Activated CD4-positive, alpha-beta memory T cell treated with anti-CD3 and anti-CD28 coated beads for 36 hours (primary cell): ENCODE measurements at regions not wholly inside any gene's neighbourhood (a gene's known extent, or its start where the extent isn't known, plus 50 kb on each side); places are given as distances from the start of the nearest gene placed in this dataset.

Experiments
- CTCF ChIA-PET: fragments of 350-600 bp; sonication (Branson Sonifier 250); formaldehyde crosslinking; loops from one replicate; lab custom pipeline; 2021; ENCODE audit warnings: antibody characterized with exemption, inconsistent platforms; lab: Charles Lee
- POLR2A ChIA-PET: fragments of 350-600 bp; sonication (Branson Sonifier 250); formaldehyde crosslinking; loops from one replicate; lab custom pipeline; 2021; ENCODE audit warnings: antibody characterized with exemption; lab: Charles Lee
- DNase-seq: peaks from one replicate; pipeline ENCODE4 v3.0.0-alpha.2; 2020
- H3K27ac Mint-ChIP-seq: one replicate; pipeline ENCODE4 v1.8.0; 2021; ENCODE audit warnings: mixed read lengths
- H3K27me3 Mint-ChIP-seq: one replicate; pipeline ENCODE4 v1.8.0; 2021; ENCODE audit warnings: mixed read lengths
- H3K36me3 Mint-ChIP-seq: one replicate; pipeline ENCODE4 v1.8.0; 2021; ENCODE audit warnings: mixed read lengths
- H3K4me1 Mint-ChIP-seq: one replicate; pipeline ENCODE4 v1.8.0; 2021; ENCODE audit warnings: low read depth, mixed read lengths
- H3K4me3 Mint-ChIP-seq: one replicate; pipeline ENCODE4 v1.8.0; 2021; ENCODE audit warnings: mild to moderate bottlenecking, mixed read lengths
- H3K9me3 Mint-ChIP-seq: one replicate; pipeline ENCODE4 v1.8.0; 2021; ENCODE audit warnings: mixed read lengths
- intact Hi-C: fragments of 100-400 bp; cut with micrococcal nuclease; formaldehyde crosslinking; loops from one replicate; pipeline ENCODE4 v1.15.1; 2023

DNA sequence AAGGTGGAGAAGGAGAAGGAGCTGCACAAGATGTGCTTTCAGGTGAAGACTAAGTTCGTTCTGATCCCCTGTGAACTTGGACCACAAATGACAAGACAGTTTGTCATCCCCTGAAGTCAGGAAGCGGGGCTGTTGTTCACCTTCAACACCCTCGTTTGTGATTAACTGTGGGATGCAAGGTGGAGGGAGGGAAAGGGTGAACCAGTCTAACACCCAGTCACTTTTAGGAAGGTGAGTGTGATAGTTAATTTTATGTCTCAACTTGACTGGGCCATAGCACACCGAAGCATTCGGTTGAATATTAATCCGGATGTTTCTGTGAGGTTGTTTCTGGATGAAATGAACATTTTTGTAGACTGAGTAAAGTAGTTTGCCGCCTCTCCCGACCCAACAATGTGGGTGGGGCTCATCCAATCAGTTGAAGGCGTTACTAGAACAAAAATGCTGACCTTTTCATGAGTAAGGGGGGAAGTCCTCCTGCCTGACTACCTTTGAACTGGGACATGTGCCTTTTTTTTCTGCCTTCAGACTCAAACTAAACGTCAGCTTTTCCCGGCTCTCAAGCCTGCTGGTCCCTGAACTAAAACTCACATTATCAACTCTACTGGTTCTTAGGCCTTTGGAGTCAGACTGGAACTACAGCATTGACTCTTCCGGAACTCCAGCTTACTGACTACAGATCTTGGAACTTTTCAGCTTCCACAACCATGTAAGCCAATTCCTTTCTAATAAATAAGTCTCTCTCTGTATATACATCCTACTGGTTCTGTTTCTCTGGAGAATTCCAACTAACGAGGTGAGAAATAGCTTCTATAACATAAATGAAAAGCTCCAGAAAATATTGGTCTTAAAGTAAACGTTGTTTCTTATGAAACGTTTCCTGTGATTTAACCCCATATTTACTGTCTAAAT lies 264.0 kb upstream of the SLITRK3 start:
- ChIA-PET CTCF (no interaction called here), POLR2A (no interaction called here)
- Mint-ChIP-seq H3K27ac (no peak overlapping the region), H3K27me3 (no peaks in the 10 kb centered on the region), H3K4me3 (no peak overlapping the region), H3K36me3 (no peaks in the 10 kb centered on the region), H3K4me1 (no peaks in the 10 kb centered on the region), H3K9me3 (peaks cover 14% of the 10 kb centered on the region)
- intact Hi-C loops, result no loop called here
- no peak for DNase-seq

GRCh38 chr3:165459111-165459510 lies 262.9 kb upstream of the SLITRK3 start:
- Mint-ChIP-seq H3K9me3 (peaks cover 16% of the 10 kb centered on the region), H3K4me3 (no peak overlapping the region), H3K27me3 (no peaks in the 10 kb centered on the region), H3K27ac (no peak overlapping the region), H3K36me3 (no peaks in the 10 kb centered on the region), H3K4me1 (no peaks in the 10 kb centered on the region)
- DNase-seq, result no peak
- intact Hi-C loops, result no loop called here
- ChIA-PET POLR2A (no interaction called here), CTCF (no interaction called here)

DNA sequence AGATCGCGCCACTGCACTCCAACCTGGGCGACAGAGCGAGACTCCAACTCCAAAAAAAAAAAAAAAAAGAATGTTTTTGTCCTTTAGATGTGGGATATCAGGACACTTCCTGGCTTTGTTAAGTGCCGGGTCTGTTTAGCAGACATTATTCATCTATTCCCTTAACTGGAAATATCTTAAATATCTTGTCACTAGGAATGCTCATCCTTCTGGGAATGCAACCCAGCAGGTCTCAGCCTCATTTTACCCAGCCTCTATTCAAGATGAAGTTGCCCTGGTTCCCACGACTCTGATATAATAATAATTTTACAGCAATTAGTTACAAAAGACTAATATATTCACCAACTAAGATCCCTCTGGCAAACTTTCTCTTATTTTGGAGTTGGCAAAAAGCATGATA lies 260.9 kb upstream of the SLITRK3 start:
- no peak for DNase-seq
- intact Hi-C loops, result no loop called here
- Mint-ChIP-seq H3K36me3 (no peaks in the 10 kb centered on the region), H3K4me1 (no peaks in the 10 kb centered on the region), H3K9me3 (peaks cover 28% of the 10 kb centered on the region), H3K4me3 (no peak overlapping the region), H3K27me3 (no peaks in the 10 kb centered on the region), H3K27ac (no peak overlapping the region)
- CTCF ChIA-PET, result no interaction called here
- POLR2A ChIA-PET, result no interaction called here

DNA sequence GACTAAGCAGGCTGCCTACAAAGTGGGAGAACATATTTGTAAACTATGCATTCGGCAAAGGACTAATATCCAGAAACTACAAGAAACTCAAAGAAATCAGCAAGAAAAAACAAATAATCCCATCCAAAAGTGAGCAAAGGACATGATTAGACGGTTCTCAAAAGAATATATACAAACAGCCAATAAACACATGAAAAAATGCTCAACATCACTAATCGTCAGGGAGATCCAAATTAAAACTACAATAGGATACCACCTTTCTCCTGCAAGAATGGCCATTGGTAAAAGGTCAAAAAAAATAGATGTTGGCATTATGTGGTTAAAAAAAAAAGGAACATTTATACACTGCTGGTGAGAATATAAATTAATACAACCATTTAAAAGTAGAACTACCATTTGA lies 259.6 kb upstream of the SLITRK3 start:
- no peaks in the 10 kb centered on the region for H3K36me3 Mint-ChIP-seq
- no peaks in the 10 kb centered on the region for H3K4me1 Mint-ChIP-seq
- no peak overlapping the region for H3K4me3 Mint-ChIP-seq

GRCh38 chr3:165455360-165455759 lies 259.2 kb upstream of the SLITRK3 start:
- ChIA-PET POLR2A (no interaction called here), CTCF (no interaction called here)
- no peak overlapping the region for H3K27ac Mint-ChIP-seq
- intact Hi-C loops, result no loop called here
- H3K27me3 Mint-ChIP-seq, result no peaks in the 10 kb centered on the region
- no peaks in the 10 kb centered on the region for H3K36me3 Mint-ChIP-seq
- no peak for DNase-seq
- no peaks in the 10 kb centered on the region for H3K4me1 Mint-ChIP-seq
- H3K9me3 Mint-ChIP-seq, result peaks cover 28% of the 10 kb centered on the region
- no peak overlapping the region for H3K4me3 Mint-ChIP-seq

More for the DNA sequence above, 259.6 kb upstream of the SLITRK3 start:
- ChIA-PET CTCF (no interaction called here), POLR2A (no interaction called here)
- peaks cover 28% of the 10 kb centered on the region for H3K9me3 Mint-ChIP-seq
- intact Hi-C loops, result no loop called here
- H3K27me3 Mint-ChIP-seq, result no peaks in the 10 kb centered on the region
- DNase-seq, result no peak
- H3K27ac Mint-ChIP-seq, result no peak overlapping the region

DNA sequence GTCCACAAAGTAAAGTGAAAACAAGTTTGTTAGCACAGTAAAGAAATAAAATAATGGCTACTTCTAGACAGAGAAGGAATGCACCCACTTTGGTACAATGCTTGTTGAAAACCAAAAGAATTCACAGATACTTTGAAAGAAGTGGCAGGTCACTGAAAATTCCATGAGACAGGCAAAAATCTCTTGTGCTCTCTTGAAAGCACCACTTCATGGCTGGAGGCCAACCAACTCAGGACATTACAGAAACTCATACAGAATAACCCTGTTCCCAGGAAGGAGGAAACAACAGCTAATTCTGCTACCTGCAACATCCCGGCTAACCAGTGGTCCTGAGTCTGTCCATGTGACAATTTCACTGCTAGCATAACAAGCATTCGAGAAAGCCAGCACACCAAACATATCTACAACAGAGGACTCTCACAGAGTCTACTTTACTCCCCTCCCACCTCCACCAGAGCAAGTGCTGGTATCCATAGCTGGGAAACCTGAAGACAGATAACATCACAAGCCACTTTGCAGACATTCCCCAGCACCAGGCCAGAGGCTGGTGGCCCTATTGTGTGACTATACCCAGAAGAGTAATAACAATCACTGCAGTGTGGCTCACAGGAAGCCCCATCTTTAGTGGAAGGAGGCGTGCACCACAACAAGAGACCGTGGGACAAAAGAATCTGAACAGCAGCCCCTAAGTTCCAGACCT lies 255.3 kb upstream of the SLITRK3 start:
- ChIA-PET CTCF (no interaction called here), POLR2A (no interaction called here)
- H3K36me3 Mint-ChIP-seq, result no peaks in the 10 kb centered on the region
- no peaks in the 10 kb centered on the region for H3K4me1 Mint-ChIP-seq
- peaks cover 33% of the 10 kb centered on the region for H3K9me3 Mint-ChIP-seq
- no peak overlapping the region for H3K27ac Mint-ChIP-seq
- H3K4me3 Mint-ChIP-seq, result no peak overlapping the region
- no peak for DNase-seq
- no peaks in the 10 kb centered on the region for H3K27me3 Mint-ChIP-seq
- intact Hi-C loops, result no loop called here

DNA sequence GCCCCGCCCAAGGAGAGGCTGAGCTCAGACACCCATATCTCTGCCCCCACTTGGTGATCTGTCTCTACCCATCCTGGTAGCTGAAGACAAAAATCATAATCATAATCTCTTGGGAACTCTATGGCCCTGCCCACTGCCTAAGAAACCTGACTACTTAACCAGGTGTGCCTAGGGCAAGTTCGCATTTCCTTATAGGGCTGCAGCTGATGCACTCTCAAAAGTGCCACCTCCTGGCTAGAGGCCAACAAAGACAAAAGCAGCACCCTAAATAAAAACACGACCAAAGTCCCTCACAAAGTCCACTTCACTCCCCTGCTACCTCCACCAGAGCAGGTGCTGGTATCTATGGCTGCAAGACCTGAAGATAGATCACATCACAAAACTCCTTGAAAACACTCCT lies 250.4 kb upstream of the SLITRK3 start:
- H3K27ac Mint-ChIP-seq, result no peak overlapping the region
- peaks cover 10% of the 10 kb centered on the region for H3K9me3 Mint-ChIP-seq
- intact Hi-C loops, result no loop called here
- no peak for DNase-seq
- H3K36me3 Mint-ChIP-seq, result no peaks in the 10 kb centered on the region
- H3K4me3 Mint-ChIP-seq, result no peak overlapping the region
- CTCF ChIA-PET, result no interaction called here
- POLR2A ChIA-PET, result no interaction called here
- H3K4me1 Mint-ChIP-seq, result no peaks in the 10 kb centered on the region
- no peaks in the 10 kb centered on the region for H3K27me3 Mint-ChIP-seq

DNA sequence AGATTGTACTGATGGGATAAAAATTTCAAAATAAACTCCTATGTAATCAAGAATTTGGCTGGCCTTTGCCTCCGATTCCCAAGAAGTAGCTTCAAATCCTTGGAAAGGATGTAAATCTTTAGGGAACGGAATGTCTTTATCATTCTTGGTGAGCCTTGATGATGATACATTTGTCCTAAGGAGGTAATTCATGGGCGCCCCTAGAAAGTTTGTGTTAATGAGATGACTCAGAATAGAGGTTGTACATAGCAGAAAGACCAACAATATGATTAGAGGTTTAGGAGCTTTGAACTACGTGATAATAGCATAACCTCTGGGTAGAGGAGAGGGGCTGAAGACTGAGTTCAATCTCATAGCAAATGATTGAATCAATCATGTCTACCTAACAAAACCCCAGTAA lies 248.6 kb upstream of the SLITRK3 start:
- H3K4me1 Mint-ChIP-seq, result no peaks in the 10 kb centered on the region
- intact Hi-C loops, result no loop called here
- no peaks in the 10 kb centered on the region for H3K27me3 Mint-ChIP-seq
- POLR2A ChIA-PET, result no interaction called here
- no peak overlapping the region for H3K4me3 Mint-ChIP-seq
- H3K27ac Mint-ChIP-seq, result no peak overlapping the region
- no peaks in the 10 kb centered on the region for H3K36me3 Mint-ChIP-seq
- peaks cover 10% of the 10 kb centered on the region for H3K9me3 Mint-ChIP-seq
- CTCF ChIA-PET, result no interaction called here
- no peak for DNase-seq

DNA sequence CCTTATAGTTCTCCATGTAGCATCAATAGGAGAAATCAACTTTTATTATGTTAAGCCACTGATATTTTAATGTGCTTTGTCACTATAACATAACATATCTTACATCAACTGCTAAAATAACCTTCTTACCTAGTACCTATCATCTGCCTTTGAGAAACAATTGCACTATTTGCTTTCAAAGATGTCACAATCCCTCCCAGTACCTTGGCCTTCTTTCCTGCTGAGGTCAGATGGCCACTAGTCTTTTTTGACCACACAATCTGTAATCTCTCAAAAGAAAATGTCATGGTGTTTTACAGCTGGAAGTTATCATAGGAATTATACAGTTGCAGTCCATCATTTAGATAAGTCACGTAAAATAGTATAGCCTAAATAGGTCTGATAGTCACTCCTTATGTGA lies 247.5 kb upstream of the SLITRK3 start:
- no peak for DNase-seq
- Mint-ChIP-seq H3K9me3 (peaks cover 10% of the 10 kb centered on the region), H3K36me3 (no peaks in the 10 kb centered on the region), H3K27ac (no peak overlapping the region), H3K27me3 (no peaks in the 10 kb centered on the region), H3K4me1 (no peaks in the 10 kb centered on the region), H3K4me3 (no peak overlapping the region)
- intact Hi-C loops, result no loop called here
- ChIA-PET POLR2A (no interaction called here), CTCF (interaction anchor here (0.7 kb wide), 1 partner anchor 401 kb away, joined by 3 read pairs; no protein-coding TSS in a partner anchor)

DNA sequence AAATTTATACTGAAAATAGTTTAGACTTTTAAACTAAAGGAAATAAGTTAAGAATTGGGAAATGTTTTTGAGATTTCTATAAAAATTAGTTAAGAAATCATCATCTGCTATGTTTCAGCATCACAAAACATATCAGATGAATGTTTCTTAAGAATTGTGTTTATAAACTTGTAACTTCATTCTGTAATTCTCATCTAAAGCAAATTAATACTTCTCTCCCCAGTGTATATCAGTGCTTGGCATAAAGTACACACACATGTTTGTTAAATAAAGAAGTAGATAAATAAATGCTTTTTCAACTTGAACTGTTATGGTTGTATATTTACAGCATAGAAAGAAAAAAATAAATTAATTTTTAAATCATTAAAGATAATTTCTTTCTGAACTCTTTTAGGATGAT lies 245.9 kb upstream of the SLITRK3 start:
- H3K27me3 Mint-ChIP-seq, result no peaks in the 10 kb centered on the region
- no peaks in the 10 kb centered on the region for H3K4me1 Mint-ChIP-seq
- ChIA-PET POLR2A (no interaction called here), CTCF (no interaction called here)
- DNase-seq, result no peak
- no peaks in the 10 kb centered on the region for H3K36me3 Mint-ChIP-seq
- intact Hi-C loops, result no loop called here
- no peak overlapping the region for H3K4me3 Mint-ChIP-seq
- peaks cover 14% of the 10 kb centered on the region for H3K9me3 Mint-ChIP-seq
- no peak overlapping the region for H3K27ac Mint-ChIP-seq

GRCh38 chr3:165440380-165440779 lies 244.2 kb upstream of the SLITRK3 start:
- Mint-ChIP-seq H3K9me3 (peaks cover 10% of the 10 kb centered on the region), H3K27ac (no peak overlapping the region), H3K4me3 (no peak overlapping the region), H3K36me3 (no peaks in the 10 kb centered on the region), H3K27me3 (no peaks in the 10 kb centered on the region), H3K4me1 (no peaks in the 10 kb centered on the region)
- ChIA-PET CTCF (no interaction called here), POLR2A (no interaction called here)
- intact Hi-C loops, result no loop called here
- no peak for DNase-seq

DNA sequence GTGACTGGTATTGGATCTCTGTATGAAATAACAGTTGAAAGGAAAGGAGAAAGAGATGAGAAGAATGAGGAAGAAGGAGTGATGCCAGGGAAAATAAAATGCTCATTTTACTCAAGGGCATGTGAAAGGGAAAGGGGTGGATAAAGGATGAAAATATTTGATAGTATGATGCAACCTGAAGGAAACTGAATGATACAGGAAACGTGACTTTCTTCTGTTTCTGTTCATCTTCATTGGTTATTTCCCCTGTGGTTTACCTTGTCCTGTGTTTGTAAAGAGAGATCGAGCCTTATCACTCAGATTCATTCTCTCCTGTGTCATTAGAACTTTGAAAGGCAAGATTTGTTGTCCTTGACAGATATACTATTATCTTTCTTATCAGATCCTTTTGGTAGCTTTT lies 243.6 kb upstream of the SLITRK3 start:
- Mint-ChIP-seq H3K4me3 (no peak overlapping the region), H3K27ac (no peak overlapping the region), H3K36me3 (no peaks in the 10 kb centered on the region), H3K9me3 (peaks cover 13% of the 10 kb centered on the region), H3K27me3 (no peaks in the 10 kb centered on the region), H3K4me1 (no peaks in the 10 kb centered on the region)
- no peak for DNase-seq
- ChIA-PET POLR2A (no interaction called here), CTCF (no interaction called here)
- intact Hi-C loops, result no loop called here

- peaks cover 29% of the 10 kb centered on the region for H3K9me3 Mint-ChIP-seq
- DNase-seq, result no peak
- ChIA-PET CTCF (no interaction called here), POLR2A (no interaction called here)
- intact Hi-C loops, result no loop called here
- no peak overlapping the region for H3K4me3 Mint-ChIP-seq
- H3K27me3 Mint-ChIP-seq, result no peaks in the 10 kb centered on the region
- no peak overlapping the region for H3K27ac Mint-ChIP-seq
- H3K4me1 Mint-ChIP-seq, result no peaks in the 10 kb centered on the region
- no peaks in the 10 kb centered on the region for H3K36me3 Mint-ChIP-seq
These were observed 238.3 kb upstream of the SLITRK3 start for GRCh38 chr3:165434516-165434915.
